ENCODE measurements at regions not wholly inside any gene's neighbourhood (a gene's known extent, or its start where the extent isn't known, plus 50 kb on each side); places are given as distances from the start of the nearest gene placed in this dataset.
"Not testable (repeated sequence)": the region's sequence is repeated elsewhere in the genome, so short reads cannot be mapped to it uniquely, and the experiment has no call there.

DNA sequence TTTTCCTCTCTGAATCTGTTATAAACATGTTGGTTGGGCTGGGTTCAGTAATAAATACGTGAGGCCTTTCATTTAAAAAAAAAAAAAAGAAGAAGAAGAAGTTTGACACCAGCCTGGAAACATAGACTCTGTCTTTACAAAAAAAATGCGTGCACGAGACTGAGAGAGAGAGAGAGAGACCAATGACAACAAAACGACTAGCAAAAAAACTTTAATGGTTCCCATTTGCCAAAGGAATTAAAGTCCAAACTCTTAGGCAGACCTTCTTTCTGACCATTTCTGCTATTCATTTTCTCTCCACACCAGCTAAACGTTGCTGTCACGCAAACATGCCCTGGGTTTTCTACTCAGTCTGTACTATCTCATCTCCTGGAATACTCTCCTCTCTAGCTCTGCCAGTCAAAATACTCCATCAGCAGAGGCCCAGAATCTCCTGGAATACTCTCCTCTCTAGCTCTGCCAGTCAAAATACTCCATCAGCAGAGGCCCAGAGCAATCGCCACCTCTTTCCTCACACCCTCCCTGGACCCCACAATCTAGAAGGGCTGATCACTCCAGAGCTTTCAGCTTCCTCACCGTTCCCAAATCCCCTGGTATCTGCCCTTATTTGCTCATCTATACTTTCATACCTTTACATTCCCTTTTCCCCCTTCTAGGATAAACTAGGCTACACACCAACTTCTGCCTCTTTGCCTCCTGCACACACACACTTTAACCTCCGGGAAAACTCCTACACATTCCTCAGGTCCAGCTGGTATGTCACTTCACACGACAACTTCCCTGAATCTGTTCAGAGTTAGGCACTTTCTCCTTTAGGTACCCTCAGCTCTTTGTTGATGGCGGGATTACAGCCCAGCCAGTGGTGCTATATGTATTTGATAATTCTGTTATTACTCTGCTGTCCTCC is 100.0 kb downstream of the CDC7 start:
- Histone ChIP-seq H3K9me3 (no peaks in the 10 kb centered on the region), H3K36me3 (no peaks in the 10 kb centered on the region), H3K27me3 (no peaks in the 10 kb centered on the region), H3K4me3 (no peak overlapping the region)
- no peak for DNase-seq

DNA sequence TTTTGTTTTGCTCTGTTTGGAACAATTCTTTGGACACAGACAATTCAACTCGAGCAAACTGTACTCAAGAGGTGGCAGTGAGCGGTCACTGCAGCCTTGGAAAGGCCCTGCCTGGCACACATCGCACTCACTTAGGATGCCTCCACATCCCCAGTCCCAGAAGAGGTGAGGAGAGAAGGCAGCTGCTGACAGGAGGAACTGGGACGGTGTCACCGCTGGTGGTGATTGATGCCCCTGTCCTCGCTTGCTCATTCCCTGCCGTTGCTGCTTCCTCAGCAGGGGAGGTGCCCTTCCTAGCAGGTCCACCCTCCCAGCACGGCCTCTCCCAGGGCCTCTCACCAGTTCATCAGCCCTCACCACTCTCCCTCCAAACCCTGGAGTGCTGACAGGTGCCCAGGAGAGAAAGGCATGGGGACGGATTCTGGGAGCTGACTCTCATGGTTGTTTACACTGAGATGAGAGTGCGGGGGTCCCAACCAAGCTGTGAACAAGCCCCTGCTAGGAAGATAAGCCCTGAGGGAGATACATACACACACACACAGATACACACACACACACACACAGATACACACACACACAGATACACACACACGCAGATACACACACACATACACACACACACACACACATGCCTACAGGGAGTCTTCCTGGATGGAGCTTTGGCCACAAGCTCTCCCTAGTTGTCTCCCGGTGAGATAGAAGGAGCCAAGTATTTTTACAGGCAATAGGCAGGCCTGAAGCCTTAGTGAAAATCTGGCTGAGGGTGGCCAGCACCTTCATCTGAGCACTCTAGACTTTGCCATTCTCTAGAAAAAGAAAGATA is 101.1 kb downstream of the CDC7 start:
- no peak overlapping the region for H3K4me3 ChIP-seq
- H3K27me3 ChIP-seq: no peaks in the 10 kb centered on the region
- no peak for DNase-seq
- H3K9me3 ChIP-seq: no peaks in the 10 kb centered on the region
- no peaks in the 10 kb centered on the region for H3K36me3 ChIP-seq

DNA sequence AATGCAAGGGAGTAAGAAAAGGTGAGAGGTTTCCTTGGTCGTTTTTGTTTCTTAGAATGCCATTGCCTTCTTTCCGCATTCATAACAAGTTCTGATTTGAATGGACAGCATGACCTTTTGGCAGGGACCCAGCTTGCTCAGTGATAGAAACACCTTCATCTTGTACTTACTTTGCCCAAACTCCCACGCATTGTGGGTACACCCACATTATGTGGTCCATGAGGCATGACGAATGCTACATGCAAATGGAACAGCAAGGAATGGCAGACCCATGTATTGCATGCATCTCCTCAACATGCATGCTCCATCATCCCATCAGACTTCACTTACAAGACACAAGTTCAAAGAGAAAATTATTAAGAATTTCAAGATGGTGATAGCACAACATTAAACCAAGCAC is 102.8 kb downstream of the CDC7 start:
- no peaks in the 10 kb centered on the region for H3K36me3 ChIP-seq
- no peak for DNase-seq
- H3K27me3 ChIP-seq: no peaks in the 10 kb centered on the region
- H3K9me3 ChIP-seq: no peaks in the 10 kb centered on the region
- H3K4me3 ChIP-seq: no peak overlapping the region

DNA sequence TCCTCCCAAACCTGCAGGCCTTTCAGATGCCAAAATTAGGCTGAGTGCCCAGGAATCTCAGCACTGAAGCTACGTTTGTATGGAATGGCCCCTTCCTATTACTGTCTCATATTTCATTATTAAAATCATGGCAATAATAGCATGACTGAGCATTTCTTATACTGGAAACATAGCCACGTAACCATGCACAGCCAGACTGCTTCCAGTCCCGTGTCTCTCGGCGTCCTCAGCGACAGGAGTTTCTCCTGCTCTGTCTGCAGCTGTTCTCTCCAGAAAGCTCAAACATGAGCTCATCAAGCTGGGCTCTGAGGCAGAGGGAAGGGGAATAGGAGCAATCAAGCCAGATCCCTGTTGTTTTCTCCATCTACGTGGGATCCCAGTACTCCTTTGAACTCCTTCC is 104.0 kb downstream of the CDC7 start:
- no peak for DNase-seq
- no peaks in the 10 kb centered on the region for H3K27me3 ChIP-seq
- H3K36me3 ChIP-seq: no peaks in the 10 kb centered on the region
- no peaks in the 10 kb centered on the region for H3K9me3 ChIP-seq
- no peak overlapping the region for H3K4me3 ChIP-seq

- H3K36me3 ChIP-seq: no peaks in the 10 kb centered on the region
- no peak for DNase-seq
- H3K9me3 ChIP-seq: no peaks in the 10 kb centered on the region
- no peak overlapping the region for H3K4me3 ChIP-seq
- no peaks in the 10 kb centered on the region for H3K27me3 ChIP-seq
These were observed 104.9 kb downstream of the CDC7 start for GRCh38 chr1:91605566-91605965.

DNA sequence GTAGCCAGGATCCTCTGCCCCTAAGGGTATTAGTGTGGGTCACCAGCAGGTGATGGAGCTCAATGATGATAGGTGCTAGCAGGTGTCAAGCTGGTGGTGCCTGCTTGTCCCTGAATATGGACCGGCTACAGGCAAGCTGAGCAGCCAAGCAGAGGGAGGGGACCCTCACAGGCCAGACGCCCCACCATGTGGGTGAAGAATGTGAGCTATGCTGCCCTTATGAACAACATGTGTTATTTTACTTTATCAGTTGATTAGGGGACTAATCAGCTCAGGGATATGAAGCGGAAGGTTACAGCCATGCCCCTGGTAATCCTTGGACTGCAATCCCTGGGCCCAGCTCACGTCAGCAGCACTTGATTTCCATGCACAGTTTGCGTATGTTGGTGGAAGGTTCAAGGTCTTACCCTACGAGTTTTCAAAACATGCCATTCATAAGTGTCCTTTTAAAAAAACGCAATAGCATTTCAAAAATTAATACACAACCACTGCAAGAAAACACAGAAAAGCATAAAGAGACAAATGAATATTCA is 106.0 kb downstream of the CDC7 start:
- DNase-seq: no peak
- Histone ChIP-seq H3K9me3 (no peaks in the 10 kb centered on the region), H3K36me3 (no peaks in the 10 kb centered on the region), H3K4me3 (no peak overlapping the region), H3K27me3 (no peaks in the 10 kb centered on the region)

DNA sequence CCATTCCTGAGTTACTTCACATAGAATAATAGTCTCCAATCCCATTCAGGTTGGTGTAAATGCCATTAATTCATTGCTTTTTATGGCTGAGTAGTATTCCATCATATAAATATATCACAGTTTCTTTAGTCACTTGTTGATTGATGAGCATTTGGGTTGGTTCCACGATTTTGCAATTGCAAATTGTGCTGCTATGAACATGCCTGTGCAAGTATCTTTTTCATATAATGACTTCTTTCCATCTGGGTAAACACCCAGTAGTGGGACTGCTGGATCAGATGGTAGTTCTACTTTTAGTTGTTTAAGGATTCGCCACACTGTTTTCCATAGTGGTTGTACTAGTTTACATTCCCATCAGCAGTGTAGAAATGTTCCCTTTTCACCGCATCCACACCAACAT is 107.0 kb downstream of the CDC7 start:
- H3K9me3 ChIP-seq, DNase-seq, H3K27me3 ChIP-seq, H3K36me3 ChIP-seq, H3K4me3 ChIP-seq: not testable (repeated sequence)

GRCh38 chr1:91608876-91609275 is 108.2 kb downstream of the CDC7 start:
- Histone ChIP-seq H3K9me3 (no peaks in the 10 kb centered on the region), H3K4me3 (no peak overlapping the region), H3K27me3 (no peaks in the 10 kb centered on the region), H3K36me3 (no peaks in the 10 kb centered on the region)
- DNase-seq: peak; percentile 45

DNA sequence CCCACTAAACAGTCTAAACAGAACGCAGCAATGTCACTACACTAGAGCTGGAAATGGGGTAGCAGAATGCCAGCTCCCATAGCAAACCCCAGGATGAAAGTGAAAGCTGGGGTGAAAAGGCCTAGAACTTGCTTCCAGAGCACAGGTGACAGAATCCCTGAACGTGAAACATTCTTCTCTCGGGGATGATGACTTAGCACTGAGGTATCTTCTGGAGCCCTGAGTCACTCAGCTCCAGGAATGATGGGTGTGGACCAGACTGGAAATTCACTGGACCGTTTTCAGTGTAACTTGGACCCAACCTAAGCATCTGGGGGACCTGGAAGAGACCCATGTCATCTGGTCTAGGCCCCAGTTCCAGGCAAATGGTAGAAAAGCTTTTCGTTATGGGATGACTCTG is 108.9 kb downstream of the CDC7 start:
- peak; percentile 35 for DNase-seq
- H3K4me3 ChIP-seq: no peak overlapping the region
- no peaks in the 10 kb centered on the region for H3K9me3 ChIP-seq
- no peaks in the 10 kb centered on the region for H3K27me3 ChIP-seq
- no peaks in the 10 kb centered on the region for H3K36me3 ChIP-seq

- H3K27me3 ChIP-seq: no peaks in the 10 kb centered on the region
- no peaks in the 10 kb centered on the region for H3K9me3 ChIP-seq
- H3K36me3 ChIP-seq: no peaks in the 10 kb centered on the region
- DNase-seq: no peak
- H3K4me3 ChIP-seq: no peak overlapping the region
These were observed 109.5 kb downstream of the CDC7 start for GRCh38 chr1:91610102-91610501.

- H3K4me3 ChIP-seq: no peak overlapping the region
- H3K36me3 ChIP-seq: no peaks in the 10 kb centered on the region
- H3K27me3 ChIP-seq: no peaks in the 10 kb centered on the region
- DNase-seq: no peak
- no peaks in the 10 kb centered on the region for H3K9me3 ChIP-seq
These were observed 110.1 kb downstream of the CDC7 start for GRCh38 chr1:91610789-91611188.

DNA sequence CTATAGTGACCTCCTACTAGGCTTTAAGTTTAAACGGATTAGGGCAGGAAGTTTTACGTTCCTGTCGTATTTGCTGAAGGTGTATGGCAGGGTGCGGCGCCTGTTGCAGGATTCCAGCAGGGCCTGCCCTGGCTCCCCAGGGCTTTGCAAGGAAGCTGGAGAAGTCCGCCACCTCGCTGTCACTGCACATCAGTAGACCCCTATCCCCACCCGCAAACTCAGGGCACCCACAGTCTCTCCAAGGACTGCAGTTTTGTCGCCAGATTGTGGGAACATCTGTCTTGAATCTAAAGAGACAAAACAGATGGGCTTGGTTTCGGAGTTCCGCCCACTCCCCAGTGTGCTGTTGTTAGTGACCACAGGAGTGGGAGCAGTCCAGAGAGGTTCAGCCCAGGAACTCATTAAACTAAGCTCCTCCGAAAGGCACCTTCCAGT is 110.8 kb downstream of the CDC7 start:
- Histone ChIP-seq H3K36me3 (no peaks in the 10 kb centered on the region), H3K27me3 (no peaks in the 10 kb centered on the region), H3K9me3 (no peaks in the 10 kb centered on the region), H3K4me3 (no peak overlapping the region)
- no peak for DNase-seq

DNA sequence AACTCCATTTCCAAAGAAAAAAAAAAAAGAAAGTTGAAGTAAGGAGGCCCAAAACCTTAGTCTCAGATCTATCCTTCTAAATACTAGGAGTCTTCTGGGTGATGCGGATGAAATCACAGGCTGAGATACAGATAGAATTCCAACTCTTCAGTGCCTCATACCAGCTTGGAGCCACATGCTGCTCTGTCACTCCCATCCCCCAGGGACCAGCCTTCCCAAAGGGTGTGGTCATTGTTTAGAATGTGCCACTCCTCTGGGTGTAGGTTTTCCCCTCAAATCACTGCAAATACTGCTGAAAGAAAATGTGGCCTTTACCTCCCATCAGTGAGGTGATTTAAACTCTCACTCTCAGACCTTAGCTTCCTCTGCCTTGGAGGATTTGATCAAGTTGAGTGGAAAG is 112.9 kb downstream of the CDC7 start:
- H3K27me3 ChIP-seq: no peaks in the 10 kb centered on the region
- H3K4me3 ChIP-seq: no peak overlapping the region
- H3K9me3 ChIP-seq: no peaks in the 10 kb centered on the region
- peak; percentile 11 for DNase-seq
- no peaks in the 10 kb centered on the region for H3K36me3 ChIP-seq

DNA sequence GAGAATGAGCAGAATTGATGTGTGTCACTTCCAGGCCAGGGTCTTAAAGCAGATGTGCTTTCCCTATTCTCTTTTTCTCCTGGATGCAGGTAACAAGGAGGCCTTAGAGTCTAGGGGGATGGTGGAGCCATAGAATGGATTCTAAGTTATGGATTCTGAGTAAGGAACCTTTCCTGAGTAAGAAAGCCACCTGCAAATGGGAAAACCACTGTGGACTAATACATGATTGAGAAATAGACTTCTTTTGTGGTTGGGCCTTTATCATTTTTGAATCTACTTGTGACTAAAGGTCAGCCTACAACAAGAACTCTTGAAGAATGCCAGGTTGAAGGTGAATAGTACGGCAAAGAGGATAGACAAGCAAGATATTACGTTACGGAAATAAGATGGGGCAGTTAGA is 116.1 kb downstream of the CDC7 start:
- no peak for DNase-seq
- Histone ChIP-seq H3K9me3 (no peaks in the 10 kb centered on the region), H3K4me3 (no peak overlapping the region), H3K27me3 (no peaks in the 10 kb centered on the region), H3K36me3 (no peaks in the 10 kb centered on the region)

DNA sequence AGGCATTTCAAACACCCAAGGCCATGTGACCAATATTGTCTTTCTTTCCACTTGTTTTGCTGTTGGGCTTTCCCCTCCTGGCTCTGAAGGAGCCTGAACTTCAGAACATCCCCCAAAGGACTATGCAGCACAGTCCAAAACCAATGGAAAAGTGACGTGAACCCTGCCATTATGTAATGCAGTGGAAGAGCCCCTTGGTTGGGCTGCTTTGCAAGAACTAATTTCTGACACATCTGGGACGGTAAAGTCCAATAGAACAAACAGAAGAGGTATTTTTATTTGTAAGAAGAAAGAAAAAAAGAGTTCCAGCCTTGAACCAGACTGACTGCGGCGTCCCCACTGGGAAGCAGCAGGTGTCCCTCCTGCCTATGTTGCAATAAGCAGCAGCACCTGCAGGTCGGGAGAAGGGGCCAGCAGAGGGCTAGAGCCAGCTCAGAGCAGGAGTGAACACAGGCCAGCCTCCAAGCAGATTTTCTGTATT is 116.7 kb downstream of the CDC7 start:
- Histone ChIP-seq H3K27me3 (no peaks in the 10 kb centered on the region), H3K4me3 (no peak overlapping the region), H3K9me3 (no peaks in the 10 kb centered on the region), H3K36me3 (no peaks in the 10 kb centered on the region)
- DNase-seq: no peak

DNA sequence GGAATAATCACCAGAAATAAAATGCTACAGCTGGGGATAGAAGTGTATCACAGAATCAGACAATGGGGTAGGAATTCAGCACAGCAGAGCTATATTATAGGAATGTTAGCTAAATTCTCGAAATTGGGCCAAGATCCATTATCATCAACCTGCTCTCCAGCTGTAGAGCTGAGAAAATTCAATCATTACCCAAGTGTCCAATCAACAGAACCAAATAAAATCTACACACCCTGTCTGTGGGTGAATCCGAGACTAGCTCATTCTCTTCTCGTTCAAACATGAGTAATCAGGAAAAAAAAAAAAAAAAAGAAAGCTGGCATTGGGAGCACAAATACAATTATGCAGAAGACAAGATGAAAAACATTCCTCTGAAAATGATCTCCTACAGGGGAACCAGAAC is 119.2 kb downstream of the CDC7 start:
- Histone ChIP-seq H3K9me3 (no peaks in the 10 kb centered on the region), H3K27me3 (no peaks in the 10 kb centered on the region), H3K4me3 (no peak overlapping the region), H3K36me3 (no peaks in the 10 kb centered on the region)
- no peak for DNase-seq

DNA sequence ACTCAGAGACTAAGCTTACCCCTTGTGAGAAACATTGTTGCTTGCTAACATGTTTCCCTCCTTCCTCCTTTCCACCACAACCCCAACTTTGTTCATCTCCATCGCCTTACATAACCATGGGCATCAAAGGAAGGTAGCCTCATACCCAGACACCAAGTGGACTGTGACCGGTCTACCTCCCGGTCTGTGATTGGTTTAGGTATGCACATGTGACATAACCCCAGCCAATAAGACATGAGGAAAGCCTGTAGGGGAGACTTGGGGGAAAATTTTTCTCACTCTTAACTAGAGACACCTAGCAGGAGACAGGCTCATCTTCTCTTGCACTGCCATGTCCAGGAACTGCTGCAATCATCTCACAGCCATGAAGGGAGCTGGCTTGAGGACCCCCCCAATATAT is 120.7 kb downstream of the CDC7 start:
- no peaks in the 10 kb centered on the region for H3K36me3 ChIP-seq
- H3K9me3 ChIP-seq: no peaks in the 10 kb centered on the region
- no peak overlapping the region for H3K4me3 ChIP-seq
- no peaks in the 10 kb centered on the region for H3K27me3 ChIP-seq
- no peak for DNase-seq

Measured in MG63 (cell line).